ENCODE measurements at regions not wholly inside any gene's neighbourhood (a gene's known extent, or its start where the extent isn't known, plus 50 kb on each side); places are given as distances from the start of the nearest gene placed in this dataset.

DNA sequence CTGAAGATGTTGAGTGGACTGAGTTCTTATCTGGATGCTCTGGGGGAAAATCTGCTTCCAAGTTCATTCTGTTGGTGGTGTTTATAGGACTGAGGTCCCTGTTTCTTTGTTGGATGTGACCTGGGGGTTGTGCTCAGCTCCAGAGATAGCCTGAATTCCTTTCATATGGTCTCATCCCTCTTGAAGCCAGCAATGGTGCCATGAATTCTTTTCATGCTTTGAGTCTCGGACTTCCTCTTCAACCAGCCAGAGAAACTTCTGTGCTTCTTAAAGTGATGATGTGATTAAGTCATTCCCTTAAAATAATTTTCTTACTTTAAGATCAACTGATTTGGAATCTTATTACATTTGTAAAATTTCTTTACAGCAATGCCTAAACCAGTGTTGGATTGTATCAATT, 233.8 kb upstream of the UGT8 start:
- no peaks in the 10 kb centered on the region for H3K27me3 ChIP-seq (ENCODE audit: low read depth)
- peak overlapping the region; percentile 42 for H3K4me3 ChIP-seq
- TF ChIP-seq CTCF (IDR thresholded peaks at IDR 0.05; ENCODE audit: borderline replicate concordance): no peak
- peak overlapping the region; percentile 57 for H3K27ac ChIP-seq (replicated peaks)
- no peaks in the 10 kb centered on the region for H3K9me3 ChIP-seq (replicated peaks)
- peaks cover 7% of the 10 kb centered on the region for H3K4me1 ChIP-seq
- no peak for DNase-seq
- no peaks in the 10 kb centered on the region for H3K36me3 ChIP-seq
- intact Hi-C loops (cut with micrococcal nuclease): no loop called here

DNA sequence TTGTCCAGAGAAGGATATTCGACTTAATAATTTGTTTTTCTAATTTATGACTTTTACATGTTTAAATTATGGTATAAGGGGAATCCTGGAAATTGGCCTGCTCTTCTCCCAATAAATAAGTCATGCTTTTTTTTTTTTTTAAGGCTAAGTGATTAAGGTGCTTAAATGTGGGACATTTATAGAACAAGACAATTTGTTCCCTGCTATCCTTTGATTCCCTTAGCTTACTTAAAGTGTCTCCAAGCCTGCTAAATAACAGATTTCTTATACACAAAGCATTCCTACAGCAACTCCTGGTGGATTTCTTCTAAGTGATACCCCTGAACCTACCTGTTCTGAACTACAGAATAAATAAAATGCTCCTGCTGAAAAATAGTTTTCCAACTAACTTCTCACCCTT, 233.0 kb upstream of the UGT8 start:
- no peak for TF ChIP-seq CTCF (IDR thresholded peaks at IDR 0.05; ENCODE audit: borderline replicate concordance)
- no peak for DNase-seq
- Histone ChIP-seq H3K27me3 (ENCODE audit: low read depth) (no peaks in the 10 kb centered on the region), H3K36me3 (no peaks in the 10 kb centered on the region), H3K4me3 (no peak overlapping the region), H3K9me3 (replicated peaks) (no peaks in the 10 kb centered on the region), H3K4me1 (peaks cover 7% of the 10 kb centered on the region), H3K27ac (replicated peaks) (peak overlapping the region; percentile 57)
- intact Hi-C loops (cut with micrococcal nuclease): no loop called here

- Histone ChIP-seq H3K27me3 (ENCODE audit: low read depth) (no peaks in the 10 kb centered on the region), H3K27ac (replicated peaks) (peak overlapping the region; percentile 57), H3K36me3 (no peaks in the 10 kb centered on the region), H3K9me3 (replicated peaks) (no peaks in the 10 kb centered on the region), H3K4me1 (peaks cover 7% of the 10 kb centered on the region), H3K4me3 (no peak overlapping the region)
- intact Hi-C loops (cut with micrococcal nuclease): no loop called here
- TF ChIP-seq CTCF (IDR thresholded peaks at IDR 0.05; ENCODE audit: borderline replicate concordance): no peak
- DNase-seq: no peak
These were observed 232.2 kb upstream of the UGT8 start for GRCh38 chr4:114366368-114366767.

DNA sequence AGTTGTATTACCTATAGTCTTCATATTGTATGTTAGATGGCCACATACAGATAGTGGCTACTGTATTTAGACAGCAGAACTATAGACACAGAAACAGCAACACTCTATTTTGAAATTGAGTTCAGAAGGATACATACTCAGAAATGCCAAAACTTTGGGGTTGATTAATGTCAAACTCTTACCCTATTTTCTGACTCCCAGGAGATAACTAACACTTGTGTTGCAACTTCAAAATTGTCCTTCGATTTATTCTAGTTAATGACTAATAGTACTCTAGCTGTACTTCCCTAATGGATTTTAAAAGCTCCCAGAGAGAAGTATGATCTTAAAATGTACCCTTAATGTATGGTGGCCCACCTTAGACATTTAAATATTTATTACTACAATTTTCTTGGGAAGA, 229.9 kb upstream of the UGT8 start:
- Histone ChIP-seq H3K27me3 (ENCODE audit: low read depth) (no peaks in the 10 kb centered on the region), H3K27ac (replicated peaks) (no peak overlapping the region), H3K4me3 (no peak overlapping the region), H3K9me3 (replicated peaks) (no peaks in the 10 kb centered on the region), H3K36me3 (no peaks in the 10 kb centered on the region), H3K4me1 (peaks cover 7% of the 10 kb centered on the region)
- no peak for DNase-seq
- intact Hi-C loops (cut with micrococcal nuclease): no loop called here
- no peak for TF ChIP-seq CTCF (IDR thresholded peaks at IDR 0.05; ENCODE audit: borderline replicate concordance)

DNA sequence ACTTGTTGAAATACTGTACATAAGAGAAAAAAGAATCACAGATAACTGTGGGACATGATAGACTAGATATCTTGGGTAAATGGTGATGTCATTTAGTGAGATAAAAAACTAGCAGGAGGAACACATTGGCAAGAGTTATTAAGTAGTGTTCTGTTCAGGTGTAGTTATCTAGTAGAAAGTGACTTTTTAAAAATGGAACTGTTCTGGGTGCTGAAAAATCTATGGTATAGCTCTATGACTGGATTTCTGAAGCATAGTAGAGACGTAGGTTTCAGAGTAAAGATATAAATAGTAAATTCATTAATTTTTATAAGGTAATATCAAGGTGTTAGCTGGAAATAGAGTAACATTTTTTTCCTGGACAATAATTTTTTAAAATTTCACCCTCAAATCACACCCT, 225.1 kb upstream of the UGT8 start:
- Histone ChIP-seq H3K36me3 (no peaks in the 10 kb centered on the region), H3K27me3 (ENCODE audit: low read depth) (no peaks in the 10 kb centered on the region), H3K9me3 (replicated peaks) (no peaks in the 10 kb centered on the region), H3K4me1 (no peaks in the 10 kb centered on the region), H3K27ac (replicated peaks) (no peak overlapping the region), H3K4me3 (no peak overlapping the region)
- intact Hi-C loops (cut with micrococcal nuclease): no loop called here
- DNase-seq: no peak
- no peak for TF ChIP-seq CTCF (IDR thresholded peaks at IDR 0.05; ENCODE audit: borderline replicate concordance)
